H1 (cell line): ENCODE measurements at regions not wholly inside any gene's neighbourhood (a gene's known extent, or its start where the extent isn't known, plus 50 kb on each side); places are given as distances from the start of the nearest gene placed in this dataset.

ENCODE experiments used
- CTCF ChIA-PET: fragments of 300-600 bp; sonication (Branson Sonifier 250); formaldehyde crosslinking; loops from one replicate; lab custom pipeline; 2021; ENCODE audit not compliant: partially characterized antibody; lab: Charles Lee
- POLR2A ChIA-PET: fragments of 300-600 bp; sonication (Branson Sonifier 250); formaldehyde crosslinking; loops from one replicate; lab custom pipeline; 2021; ENCODE audit warnings: inconsistent platforms; ENCODE audit not compliant: partially characterized antibody; lab: Charles Lee
- DNase-seq, 2 experiments: peaks; one replicate each; pipeline versions ENCODE4 v3.0.0 to v3.0.0-alpha.2; 2010 to 2022; ENCODE audit warnings: low spot score in 2 of 2, low read depth in 1 of 2, mixed read lengths in 1 of 2
- FAIRE-seq: peaks from 2 replicates; lab custom pipeline; 2011; peaks lifted over from hg19 to GRCh38; lab: Jason Lieb, UNC
- H2AFZ ChIP-seq: 2 replicates; pipeline ENCODE4 v1.8.1; 2012; ENCODE audit warnings: low read length, inconsistent platforms
- H2AK5ac ChIP-seq: 2 replicates; pipeline ENCODE4 v1.6.1; 2013; ENCODE audit warnings: low read depth, low read length
- H2BK120ac ChIP-seq: replicated peaks from 2 replicates; pipeline ENCODE3; 2013; ENCODE audit warnings: low read depth, low read length, inconsistent platforms
- H2BK12ac ChIP-seq: 2 replicates; pipeline ENCODE4 v1.6.1; 2013; ENCODE audit warnings: low read depth, low read length
- H2BK15ac ChIP-seq: 2 replicates; pipeline ENCODE4 v1.6.1; 2013; ENCODE audit warnings: low read length
- H2BK20ac ChIP-seq: 2 replicates; pipeline ENCODE4 v1.6.1; 2013; ENCODE audit warnings: low read length
- H2BK5ac ChIP-seq: 2 replicates; pipeline ENCODE4 v1.6.1; 2013; ENCODE audit warnings: low read depth, low read length
- H3K14ac ChIP-seq: 2 replicates; pipeline ENCODE4 v1.6.1; 2013; ENCODE audit warnings: inconsistent platforms; ENCODE audit not compliant: insufficient read length
- H3K18ac ChIP-seq: 2 replicates; pipeline ENCODE4 v1.6.1; 2013; ENCODE audit warnings: low read length; ENCODE audit errors: extremely low read depth
- H3K23ac ChIP-seq: 2 replicates; pipeline ENCODE4 v1.6.1; 2013; ENCODE audit warnings: inconsistent platforms; ENCODE audit not compliant: insufficient read length
- H3K23me2 ChIP-seq: 2 replicates; pipeline ENCODE4 v1.6.1; 2013; ENCODE audit warnings: low read depth, low read length
- H3K27ac ChIP-seq: 2 replicates; pipeline ENCODE4 v1.6.1; 2011; ENCODE audit warnings: low read depth, low read length, inconsistent platforms
- H3K27me3 ChIP-seq, 4 experiments: replicated peaks in 1 of 4; 1 replicate in 1 of 4; 2 replicates in 3 of 4; pipeline versions ENCODE4 v1.6.1 to v1.8.1; 2011 to 2013; ENCODE audit warnings: low read length in 3 of 4, mild to moderate bottlenecking in 3 of 4, inconsistent platforms in 2 of 4, mixed read lengths in 2 of 4, moderate library complexity in 1 of 4; ENCODE audit not compliant: control insufficient read depth in 3 of 4, insufficient read depth in 3 of 4; ENCODE audit errors: extremely low read depth in 1 of 4
- H3K36me3 ChIP-seq, 4 experiments: 2 replicates each; pipeline versions ENCODE4 v1.6.1 to v1.8.1; 2011 to 2013; ENCODE audit warnings: mild to moderate bottlenecking in 4 of 4, low read length in 3 of 4, moderate library complexity in 2 of 4, control low read depth in 1 of 4, inconsistent platforms in 1 of 4; ENCODE audit not compliant: insufficient read depth in 4 of 4, control insufficient read depth in 2 of 4
- H3K4ac ChIP-seq: replicated peaks from 2 replicates; pipeline ENCODE3; 2013; ENCODE audit warnings: low read length, low read depth, mixed read lengths, inconsistent platforms; ENCODE audit not compliant: insufficient read length
- H3K4me1 ChIP-seq, 4 experiments: replicated peaks in 1 of 4; 1 replicate in 1 of 4; 2 replicates in 3 of 4; pipeline versions ENCODE4 v1.6.1 to v1.8.1; 2011 to 2013; ENCODE audit warnings: low read length in 3 of 4, inconsistent platforms in 2 of 4, mixed read lengths in 1 of 4; ENCODE audit not compliant: insufficient read depth in 4 of 4, control insufficient read depth in 3 of 4
- H3K4me2 ChIP-seq, 2 experiments: 2 replicates each; pipeline versions ENCODE4 v1.6.1 to v1.8.1; 2011 to 2013; ENCODE audit warnings: low read depth in 2 of 2, low read length in 2 of 2, control low read depth in 1 of 2, inconsistent platforms in 1 of 2, mild to moderate bottlenecking in 1 of 2; ENCODE audit not compliant: insufficient read depth in 1 of 2
- H3K4me3 ChIP-seq, 4 experiments: fragments of 200-600, 300-600 bp in 1 of 4; sonication (generic), shearing (Covaris generic), sonication (Bioruptor Twin) in 1 of 4; 2 replicates each; pipeline versions ENCODE4 v1.5.1 to v1.8.1; 2011 to 2016; ENCODE audit warnings: low read length in 4 of 4, low read depth in 3 of 4, control low read depth in 2 of 4, inconsistent platforms in 2 of 4, mild to moderate bottlenecking in 2 of 4, mixed read lengths in 1 of 4, moderate library complexity in 1 of 4; ENCODE audit not compliant: insufficient read depth in 2 of 4; ENCODE audit errors: extremely low read depth in 1 of 4
- H3K56ac ChIP-seq: replicated peaks from 2 replicates; pipeline ENCODE3; 2013; ENCODE audit warnings: low read depth, mild to moderate bottlenecking, mixed read lengths, low read length, inconsistent platforms; ENCODE audit not compliant: insufficient read length
- H3K79me1 ChIP-seq: 2 replicates; pipeline ENCODE4 v1.6.1; 2013; ENCODE audit warnings: low read depth, low read length, control low read depth
- H3K79me2 ChIP-seq, 2 experiments: 2 replicates each; pipeline versions ENCODE4 v1.6.1 to v1.8.1; 2012 to 2013; ENCODE audit warnings: low read length in 2 of 2, mild to moderate bottlenecking in 2 of 2, inconsistent platforms in 1 of 2; ENCODE audit not compliant: insufficient read depth in 2 of 2, control insufficient read depth in 1 of 2
- H3K9ac ChIP-seq, 4 experiments: replicated peaks in 1 of 4; 1 replicate in 1 of 4; 2 replicates in 3 of 4; pipeline versions ENCODE4 v1.6.1 to v1.8.1; 2011 to 2013; ENCODE audit warnings: low read depth in 3 of 4, low read length in 3 of 4, control low read depth in 2 of 4, mild to moderate bottlenecking in 2 of 4, moderate library complexity in 2 of 4, inconsistent platforms in 1 of 4; ENCODE audit errors: extremely low read depth in 1 of 4
- H3K9me3 ChIP-seq, 2 experiments: 2 replicates each; pipeline versions ENCODE4 v1.6.1 to v1.8.1; 2012 to 2013; ENCODE audit warnings: mild to moderate bottlenecking in 2 of 2, moderate library complexity in 2 of 2, control low read depth in 1 of 2, inconsistent platforms in 1 of 2, low read depth in 1 of 2, low read length in 1 of 2, mixed read lengths in 1 of 2; ENCODE audit not compliant: insufficient read depth in 2 of 2
- H4K20me1 ChIP-seq, 2 experiments: replicated peaks in 1 of 2; 2 replicates each; pipeline versions ENCODE3 to v1.8.1; 2011 to 2013; ENCODE audit warnings: inconsistent platforms in 2 of 2, low read length in 2 of 2, mild to moderate bottlenecking in 1 of 2; ENCODE audit not compliant: insufficient read depth in 2 of 2, control insufficient read depth in 1 of 2
- H4K5ac ChIP-seq: 2 replicates; pipeline ENCODE4 v1.6.1; 2013; ENCODE audit warnings: low read length, low read depth, mixed read lengths, inconsistent platforms; ENCODE audit not compliant: insufficient read length
- H4K8ac ChIP-seq: 2 replicates; pipeline ENCODE4 v1.8.0; 2013; ENCODE audit warnings: mild to moderate bottlenecking, moderate library complexity, low read length, inconsistent platforms; ENCODE audit not compliant: insufficient read depth; ENCODE audit errors: extremely low read depth
- H4K91ac ChIP-seq: replicated peaks from 2 replicates; pipeline ENCODE3; 2013; ENCODE audit warnings: low read length, mixed read lengths, inconsistent platforms; ENCODE audit not compliant: insufficient read length
- ASH2L ChIP-seq: fragments of 200-600, 300-600 bp; sonication (generic); IDR thresholded peaks from one replicate; pipeline ENCODE4 v1.7.1; 2017; ENCODE audit warnings: low read length
- BCL11A ChIP-seq, 2 experiments: IDR thresholded peaks; one replicate each; pipeline ENCODE4 v1.6.1; 2011; ENCODE audit warnings: low read depth in 2 of 2, low read length in 2 of 2, mild to moderate bottlenecking in 2 of 2
- CHD2 ChIP-seq: IDR thresholded peaks from 2 replicates; pipeline ENCODE4 v1.6.1; 2012; ENCODE audit warnings: low read length, improper control_type of control experiment
- CTBP2 ChIP-seq: IDR thresholded peaks from 2 replicates; pipeline ENCODE4 v1.7.0; 2011; ENCODE audit warnings: borderline replicate concordance, mild to moderate bottlenecking, moderate library complexity, mixed read lengths, low read length; ENCODE audit not compliant: insufficient read depth, insufficient read length
- EP300 ChIP-seq, 2 experiments: IDR thresholded peaks; 1 replicate in 1 of 2; 2 replicates in 1 of 2; pipeline ENCODE4 v1.6.1; 2011 to 2012; ENCODE audit warnings: low read depth in 2 of 2, low read length in 2 of 2, mild to moderate bottlenecking in 2 of 2, borderline replicate concordance in 1 of 2, inconsistent platforms in 1 of 2, moderate library complexity in 1 of 2
- KDM4A ChIP-seq: IDR thresholded peaks from one replicate; pipeline ENCODE4 v1.7.1; 2012; ENCODE audit warnings: low read depth, mild to moderate bottlenecking, moderate library complexity, low read length, inconsistent platforms; ENCODE audit not compliant: severe bottlenecking
- MAFK ChIP-seq: IDR thresholded peaks from 2 replicates; pipeline ENCODE4 v1.6.1; 2012; ENCODE audit warnings: low read depth, mild to moderate bottlenecking, improper control_type of control experiment, low read length
- RBBP5 ChIP-seq: IDR thresholded peaks from 2 replicates; pipeline ENCODE4 v1.7.1; 2012; ENCODE audit warnings: low read depth, mild to moderate bottlenecking, inconsistent platforms, low read length, moderate library complexity, borderline replicate concordance
- SAP30 ChIP-seq: fragments of 300-600 bp; sonication (generic); IDR thresholded peaks from 2 replicates; pipeline ENCODE4 v1.7.1; 2012; ENCODE audit warnings: low read length, moderate library complexity, mild to moderate bottlenecking, inconsistent platforms; ENCODE audit not compliant: insufficient read depth, insufficient replicate concordance
- SIRT6 ChIP-seq: IDR thresholded peaks from one replicate; pipeline ENCODE4 v1.7.1; 2012; ENCODE audit warnings: low read length, inconsistent platforms
- TEAD4 ChIP-seq: IDR thresholded peaks from 2 replicates; pipeline ENCODE4 v1.6.1; 2012; ENCODE audit warnings: low read depth, low read length, inconsistent platforms, mixed read lengths
- WGBS, 2 experiments: shearing (Covaris generic) in 1 of 2; methylation state at CpG; one replicate each; pipeline versions ENCODE4 v1.1.6 to v1.1.7; 2013 to 2015; ENCODE audit warnings: low lambda C conversion rate in 2 of 2, mixed read lengths in 2 of 2, inconsistent platforms in 1 of 2, low coverage in 1 of 2, missing lambda C conversion rate in 1 of 2; ENCODE audit not compliant: insufficient replicate concordance in 2 of 2, insufficient coverage in 1 of 2, insufficient read length in 1 of 2; ENCODE audit errors: extremely low coverage in 1 of 2, missing lambda C conversion rate in 1 of 2; 5-methylcytosine and 5-hydroxymethylcytosine counted together
- TF ChIP-seq, protein P1 (sequence below): IDR thresholded peaks from 2 replicates; pipeline ENCODE4 v1.6.1; 2012; ENCODE audit warnings: inconsistent platforms

DNA sequence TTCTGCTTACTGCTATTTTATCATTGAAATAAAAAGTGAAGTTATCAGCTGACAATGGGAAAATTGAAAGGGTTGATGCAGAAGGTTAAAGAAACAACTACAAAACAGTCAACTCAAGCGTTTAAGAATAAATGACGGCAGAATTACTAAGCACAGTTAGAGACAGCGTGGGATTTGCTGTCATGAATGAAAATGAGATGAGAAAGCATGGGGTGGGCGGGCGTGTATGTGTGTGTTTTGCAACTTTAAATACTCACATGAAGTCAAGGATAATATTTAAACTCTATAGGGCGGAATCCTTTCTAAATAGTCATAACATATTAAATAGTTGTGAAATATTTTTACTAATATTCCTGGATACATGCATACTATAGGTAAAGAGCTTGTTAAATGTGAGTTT, 450.8 kb downstream of the ETV1 start:
- Histone ChIP-seq H3K79me1 (no peaks in the 10 kb centered on the region), H2AK5ac (no peak overlapping the region), H4K91ac (no peak overlapping the region), H3K23ac (no peak overlapping the region), H3K9ac (no peak overlapping the region), H3K27me3 (no peaks in the 10 kb centered on the region), H4K8ac (no peak overlapping the region), H4K5ac (no peak overlapping the region), H3K4me2 (no peak overlapping the region), H3K79me2 (no peaks in the 10 kb centered on the region), H3K14ac (no peak overlapping the region), H3K4me1 (no peaks in the 10 kb centered on the region), H3K4ac (no peak overlapping the region), H2BK15ac (no peak overlapping the region), H2BK5ac (no peak overlapping the region), H3K4me3 (no peak overlapping the region), H3K36me3 (no peaks in the 10 kb centered on the region), H4K20me1 (no peaks in the 10 kb centered on the region), H3K18ac (no peak overlapping the region), H3K27ac (no peak overlapping the region), H2AFZ (no peak overlapping the region), H3K9me3 (no peaks in the 10 kb centered on the region), H3K56ac (no peak overlapping the region), H2BK20ac (no peak overlapping the region), H2BK12ac (no peak overlapping the region), H3K23me2 (no peaks in the 10 kb centered on the region; the same call in 1 of the 2 replicates), H2BK120ac (no peak overlapping the region)
- ChIA-PET CTCF (interaction anchor here (0.6 kb wide), 1 partner anchor 1164 kb away, joined by 3 read pairs; no protein-coding TSS in a partner anchor), POLR2A (no interaction called here)
- FAIRE-seq (no peak), DNase-seq (no peak)
- 87% methylated on average over 6 of the region's 6 CpGs; no CpG with 5 or more reads in 1 of the 2 experiments for WGBS, 2 experiments
- TF ChIP-seq BCL11A (IDR thresholded peaks at IDR 0.05; ENCODE audit: low read depth in 2 of 2, low read length in 2 of 2), result no peak
- TF ChIP-seq EP300 (IDR thresholded peaks at IDR 0.05; ENCODE audit: borderline replicate concordance in 1 of 2, low read depth in 2 of 2, low read length in 2 of 2), result no peak
- no peak for TF ChIP-seq SIRT6
- TF ChIP-seq SAP30, result no peak
- no peak for TF ChIP-seq CHD2
- no peak for TF ChIP-seq MAFK
- TF ChIP-seq RBBP5, result no peak
- TF ChIP-seq TEAD4, result no peak
- no peak for TF ChIP-seq KDM4A
- no peak for TF ChIP-seq CTBP2
- TF ChIP-seq, protein P1, sequence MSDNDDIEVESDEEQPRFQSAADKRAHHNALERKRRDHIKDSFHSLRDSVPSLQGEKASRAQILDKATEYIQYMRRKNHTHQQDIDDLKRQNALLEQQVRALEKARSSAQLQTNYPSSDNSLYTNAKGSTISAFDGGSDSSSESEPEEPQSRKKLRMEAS, result no peak
- TF ChIP-seq ASH2L, result no peak
